Coronary artery (tissue), 2 donors: ENCODE measurements at regions not wholly inside any gene's neighbourhood (a gene's known extent, or its start where the extent isn't known, plus 50 kb on each side); places are given as distances from the start of the nearest gene placed in this dataset.
A peak's percentile ranks its signal among the peaks of the same experiment; 100 is the strongest.

Experiments
- DNase-seq: peaks from one replicate; pipeline ENCODE4 v3.0.0-alpha.2; 2017; ENCODE audit warnings: low spot score
- H3K27ac ChIP-seq, 2 donors: fragments of 200-600 bp; sonication (generic); one replicate each; pipeline ENCODE4 v1.5.1; 2016 to 2019
- H3K4me3 ChIP-seq: fragments of 200-600 bp; sonication (generic); 2 replicates; pipeline ENCODE4 v1.5.1; 2016; ENCODE audit warnings: mild to moderate bottlenecking, moderate library complexity
- CTCF ChIP-seq: fragments of 200-600 bp; sonication (generic); IDR thresholded peaks from one replicate; pipeline ENCODE4 v1.5.1; 2019; ENCODE audit warnings: antibody characterized with exemption

GRCh38 chr4:54992266-54992665, 133.1 kb downstream of the KDR start:
- no peak for TF ChIP-seq CTCF

GRCh38 chr4:54988655-54989054, 136.7 kb downstream of the KDR start:
- no peak overlapping the region for H3K4me3 ChIP-seq
- no peak overlapping the region for H3K27ac ChIP-seq
- no peak for TF ChIP-seq CTCF
- DNase-seq = no peak

More at GRCh38 chr4:54992266-54992665, 133.1 kb downstream of the KDR start:
- no peak for DNase-seq
- Histone ChIP-seq H3K27ac (no peak overlapping the region), H3K4me3 (no peak overlapping the region)

- no peak for TF ChIP-seq CTCF
- no peak for DNase-seq
- Histone ChIP-seq H3K27ac (no peak overlapping the region), H3K4me3 (no peak overlapping the region)
These were observed 139.1 kb downstream of the KDR start for GRCh38 chr4:54986095-54986846.

GRCh38 chr4:54976682-54977081, 148.7 kb downstream of the KDR start:
- no peak for TF ChIP-seq CTCF
- no peak overlapping the region for H3K27ac ChIP-seq
- no peak for DNase-seq

GRCh38 chr4:54976031-54976430, 149.4 kb downstream of the KDR start:
- Histone ChIP-seq H3K4me3 (no peak overlapping the region), H3K27ac (no peak overlapping the region)
- no peak for TF ChIP-seq CTCF
- no peak for DNase-seq

More at GRCh38 chr4:54976682-54977081, 148.7 kb downstream of the KDR start:
- H3K4me3 ChIP-seq = no peak overlapping the region

- no peak for DNase-seq
- Histone ChIP-seq H3K27ac (no peak overlapping the region), H3K4me3 (no peak overlapping the region)
- TF ChIP-seq CTCF = no peak
These were observed 151.6 kb downstream of the KDR start for GRCh38 chr4:54973784-54974183.

GRCh38 chr4:54971474-54971950, 153.9 kb downstream of the KDR start:
- peak overlapping the region; percentile 23 for H3K4me3 ChIP-seq
- DNase-seq = no peak
- no peak overlapping the region for H3K27ac ChIP-seq
- TF ChIP-seq CTCF = peak; percentile 46
